ENCODE measurements at regions not wholly inside any gene's neighbourhood (a gene's known extent, or its start where the extent isn't known, plus 50 kb on each side); places are given as distances from the start of the nearest gene placed in this dataset.

GRCh38 chr6:14925699-14926026 lies 320.2 kb upstream of the JARID2 start:
- DNase-seq: peak; percentile 20
- no peak for TF ChIP-seq CTCF (IDR thresholded peaks at IDR 0.05; ENCODE audit: low read depth, low read length, missing control alignments)
- H3K36me3 ChIP-seq (replicated peaks): no peaks in the 10 kb centered on the region
- in situ Hi-C loops (cut with HindIII; ENCODE audit: low pct_ligation_motif_present, low sequenced_read_pairs): no loop called here
- H3K27ac ChIP-seq: no peak overlapping the region
- H3K4me3 ChIP-seq (ENCODE audit: low read depth, low read length): no peak overlapping the region
- no peaks in the 10 kb centered on the region for H3K27me3 ChIP-seq (replicated peaks)

GRCh38 chr6:14927398-14927797 lies 318.5 kb upstream of the JARID2 start:
- TF ChIP-seq CTCF (IDR thresholded peaks at IDR 0.05; ENCODE audit: low read depth, low read length, missing control alignments): no peak
- Histone ChIP-seq H3K4me3 (ENCODE audit: low read depth, low read length) (no peak overlapping the region), H3K27ac (no peak overlapping the region), H3K36me3 (replicated peaks) (no peaks in the 10 kb centered on the region), H3K27me3 (replicated peaks) (no peaks in the 10 kb centered on the region)
- in situ Hi-C loops (cut with HindIII; ENCODE audit: low pct_ligation_motif_present, low sequenced_read_pairs): no loop called here
- DNase-seq: no peak

- Histone ChIP-seq H3K4me3 (ENCODE audit: low read depth, low read length) (no peak overlapping the region), H3K27ac (no peak overlapping the region), H3K27me3 (replicated peaks) (no peaks in the 10 kb centered on the region), H3K36me3 (replicated peaks) (no peaks in the 10 kb centered on the region)
- DNase-seq: no peak
- in situ Hi-C loops (cut with HindIII; ENCODE audit: low pct_ligation_motif_present, low sequenced_read_pairs): no loop called here
- no peak for TF ChIP-seq CTCF (IDR thresholded peaks at IDR 0.05; ENCODE audit: low read depth, low read length, missing control alignments)
These were observed 316.6 kb upstream of the JARID2 start for GRCh38 chr6:14929291-14929690.

GRCh38 chr6:14930366-14930989 lies 315.4 kb upstream of the JARID2 start:
- H3K4me3 ChIP-seq (ENCODE audit: low read depth, low read length): no peak overlapping the region
- no peak for DNase-seq
- H3K36me3 ChIP-seq (replicated peaks): no peaks in the 10 kb centered on the region
- no peak for TF ChIP-seq CTCF (IDR thresholded peaks at IDR 0.05; ENCODE audit: low read depth, low read length, missing control alignments)
- H3K27ac ChIP-seq: no peak overlapping the region
- in situ Hi-C loops (cut with HindIII; ENCODE audit: low pct_ligation_motif_present, low sequenced_read_pairs): no loop called here
- H3K27me3 ChIP-seq (replicated peaks): no peaks in the 10 kb centered on the region

GRCh38 chr6:14932485-14933182 lies 313.2 kb upstream of the JARID2 start:
- Histone ChIP-seq H3K27me3 (replicated peaks) (no peaks in the 10 kb centered on the region), H3K27ac (no peak overlapping the region), H3K4me3 (ENCODE audit: low read depth, low read length) (no peak overlapping the region), H3K36me3 (replicated peaks) (no peaks in the 10 kb centered on the region)
- no peak for TF ChIP-seq CTCF (IDR thresholded peaks at IDR 0.05; ENCODE audit: low read depth, low read length, missing control alignments)
- in situ Hi-C loops (cut with HindIII; ENCODE audit: low pct_ligation_motif_present, low sequenced_read_pairs): no loop called here
- DNase-seq: no peak

GRCh38 chr6:14933183-14933544 lies 312.7 kb upstream of the JARID2 start:
- Histone ChIP-seq H3K36me3 (replicated peaks) (no peaks in the 10 kb centered on the region), H3K27ac (no peak overlapping the region), H3K27me3 (replicated peaks) (no peaks in the 10 kb centered on the region), H3K4me3 (ENCODE audit: low read depth, low read length) (no peak overlapping the region)
- in situ Hi-C loops (cut with HindIII; ENCODE audit: low pct_ligation_motif_present, low sequenced_read_pairs): no loop called here
- no peak for DNase-seq
- no peak for TF ChIP-seq CTCF (IDR thresholded peaks at IDR 0.05; ENCODE audit: low read depth, low read length, missing control alignments)
